NCI-H1048 (cell line): ENCODE measurements at regions not wholly inside any gene's neighbourhood (a gene's known extent, or its start where the extent isn't known, plus 50 kb on each side); places are given as distances from the start of the nearest gene placed in this dataset.
"Not testable (repeated sequence)": the region's sequence is repeated elsewhere in the genome, so short reads cannot be mapped to it uniquely, and the experiment has no call there.

Source experiments
- DNase-seq: peaks from one replicate; lab custom pipeline; 2025; lab: John Stamatoyannopoulos, UW

- DNase-seq: no peak
Measured at GRCh38 chr2:41160439-41160838, 708.5 kb upstream of the SLC8A1 start.

DNA sequence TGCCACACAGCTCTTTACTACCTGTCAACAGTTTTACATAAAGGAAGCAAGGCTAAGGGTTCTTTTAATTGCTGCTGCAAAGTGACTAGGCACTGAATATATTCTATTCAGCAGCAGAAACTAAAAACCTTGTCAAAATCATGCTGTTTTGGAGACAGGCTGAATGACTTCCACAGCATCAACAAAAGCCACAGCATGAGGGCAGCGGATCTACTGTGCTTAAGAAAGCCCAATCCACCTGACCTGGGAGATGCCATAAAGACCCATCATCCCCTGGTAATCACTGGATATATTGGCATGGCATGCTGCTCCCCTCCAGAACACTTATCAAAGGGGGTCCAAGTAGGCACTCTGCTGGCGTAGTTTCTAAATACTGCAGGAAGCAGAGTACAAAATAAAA, 715.1 kb upstream of the SLC8A1 start:
- DNase-seq: no peak

DNA sequence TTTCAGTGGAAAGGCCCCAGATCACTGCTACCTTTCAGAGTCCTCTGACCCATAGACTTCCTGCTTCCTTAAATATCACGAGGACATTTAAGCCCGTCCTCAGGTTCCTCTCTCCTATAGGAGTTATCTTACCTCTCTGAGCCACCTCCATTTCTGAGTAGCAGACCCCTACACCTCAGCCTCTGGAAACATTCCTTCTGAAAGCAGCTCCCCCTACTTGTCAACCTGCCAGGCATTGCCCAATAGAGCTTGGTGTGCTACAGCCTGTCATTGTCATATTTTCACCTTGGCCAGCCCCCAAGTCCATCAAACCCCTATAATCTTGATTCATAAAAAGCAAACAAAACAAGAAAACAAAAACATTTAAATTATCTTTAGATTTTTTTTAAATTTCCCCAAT, 717.9 kb upstream of the SLC8A1 start:
- DNase-seq: no peak

DNA sequence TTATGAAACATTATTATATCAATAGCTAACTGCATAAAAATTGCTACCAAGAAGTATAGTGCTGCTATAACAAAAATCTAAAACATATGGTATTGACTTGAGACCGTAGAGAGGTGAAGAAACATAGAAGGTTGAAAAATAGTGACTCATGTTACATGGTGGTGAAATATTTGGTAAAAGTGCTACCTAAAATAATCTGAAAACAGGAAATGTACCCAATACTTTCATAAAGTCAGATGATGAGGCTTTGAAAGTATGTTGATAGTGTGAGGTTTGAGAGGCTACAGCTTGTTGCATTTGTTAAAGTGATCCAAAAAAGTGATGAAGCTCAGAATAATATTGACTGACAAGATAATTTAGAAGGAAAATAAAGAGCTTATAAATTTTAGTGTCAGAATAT, 718.7 kb upstream of the SLC8A1 start:
- no peak for DNase-seq

DNA sequence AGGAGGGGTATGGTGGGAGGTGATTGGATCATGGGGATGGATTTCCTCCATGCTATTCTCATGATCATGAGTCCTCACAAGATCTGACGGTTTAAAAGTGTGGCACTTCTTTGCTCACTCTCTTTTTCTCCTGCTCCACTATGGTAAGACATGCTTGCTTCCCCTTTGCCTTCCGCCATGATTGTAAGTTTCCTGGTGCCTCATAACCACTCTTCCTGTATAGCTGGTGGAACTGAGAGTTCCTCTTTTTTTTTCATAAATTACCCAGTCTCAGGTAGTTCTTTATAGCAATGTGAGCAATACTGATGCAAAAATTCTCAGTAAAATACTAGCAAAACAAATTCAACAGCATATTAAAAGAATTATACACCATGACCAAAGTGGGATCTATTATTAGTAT, 728.5 kb upstream of the SLC8A1 start:
- no peak for DNase-seq

- no peak for DNase-seq
Measured at GRCh38 chr2:41182961-41183360, 731.1 kb upstream of the SLC8A1 start.

- DNase-seq: no peak
Measured at GRCh38 chr2:41187376-41188122, 735.7 kb upstream of the SLC8A1 start.

- no peak for DNase-seq
Measured at GRCh38 chr2:41194230-41194629, 742.3 kb upstream of the SLC8A1 start.

- no peak for DNase-seq
Measured at GRCh38 chr2:41197781-41198180, 745.9 kb upstream of the SLC8A1 start.

- DNase-seq: no peak
Measured at GRCh38 chr2:41199334-41199733, 747.4 kb upstream of the SLC8A1 start.

GRCh38 chr2:41204315-41204714, 752.4 kb upstream of the SLC8A1 start:
- DNase-seq: no peak

DNA sequence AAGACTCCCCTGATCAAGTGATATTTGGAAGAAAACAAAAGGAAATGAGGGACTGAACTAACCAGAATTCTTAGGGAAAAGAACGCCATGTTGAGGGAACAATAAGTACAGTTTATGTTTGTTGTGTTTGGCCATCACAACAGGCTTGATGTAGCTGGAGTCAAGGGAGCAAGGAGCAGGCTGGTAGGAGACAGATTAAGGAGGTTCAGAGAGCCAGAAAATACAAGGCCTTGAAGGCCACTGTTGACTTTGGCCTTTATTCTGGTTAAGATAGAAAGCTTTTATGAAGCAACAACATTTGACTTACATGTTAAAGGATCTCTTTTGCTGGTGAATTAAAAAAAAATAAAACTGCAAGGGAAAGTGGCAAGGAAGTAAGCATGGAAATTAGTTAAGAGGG, 754.1 kb upstream of the SLC8A1 start:
- no peak for DNase-seq

DNA sequence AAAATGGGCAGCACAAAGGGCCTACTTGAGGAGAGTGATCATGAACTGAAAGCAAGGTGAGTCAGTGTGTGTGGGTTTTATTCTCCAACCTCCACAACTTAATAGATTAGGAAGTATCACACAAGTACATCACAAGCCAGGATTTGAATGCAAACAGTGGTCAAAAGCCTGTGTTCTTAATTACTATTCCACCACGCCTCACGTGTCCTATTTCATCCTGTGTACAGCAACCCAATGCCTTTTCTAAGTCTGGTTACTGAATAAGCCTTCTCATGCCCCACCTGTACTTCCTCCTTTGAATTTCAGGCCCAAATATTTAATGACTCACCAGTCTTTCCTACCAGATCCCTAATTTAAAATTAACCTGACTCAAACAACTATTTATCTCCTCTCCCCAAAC, 755.7 kb upstream of the SLC8A1 start:
- DNase-seq: no peak

GRCh38 chr2:41210030-41210429, 758.1 kb upstream of the SLC8A1 start:
- DNase-seq: not testable (repeated sequence)

- DNase-seq: no peak
Measured at GRCh38 chr2:41216978-41217377, 765.1 kb upstream of the SLC8A1 start.

DNA sequence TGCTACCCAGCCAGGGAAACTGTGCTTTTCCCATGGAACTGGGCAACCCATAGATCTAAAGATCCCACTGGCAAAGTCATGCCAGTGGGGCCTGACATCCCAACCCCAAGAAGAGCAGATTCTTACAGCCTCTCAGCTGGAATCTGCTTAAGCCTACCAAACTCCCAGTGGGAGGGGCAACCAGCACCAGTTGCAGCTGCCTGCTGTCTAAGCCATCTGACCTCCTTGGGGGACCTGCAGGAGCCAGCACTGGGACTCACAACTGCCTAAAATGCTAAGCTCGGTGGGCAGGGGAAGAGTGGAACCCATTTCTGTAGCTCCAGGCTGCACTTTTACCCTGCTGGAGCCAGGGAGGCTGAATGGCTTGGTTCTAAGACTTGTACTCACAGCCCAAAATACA, 770.7 kb upstream of the SLC8A1 start:
- no peak for DNase-seq

- DNase-seq: no peak
Measured at GRCh38 chr2:41234093-41234492, 782.2 kb upstream of the SLC8A1 start.

DNA sequence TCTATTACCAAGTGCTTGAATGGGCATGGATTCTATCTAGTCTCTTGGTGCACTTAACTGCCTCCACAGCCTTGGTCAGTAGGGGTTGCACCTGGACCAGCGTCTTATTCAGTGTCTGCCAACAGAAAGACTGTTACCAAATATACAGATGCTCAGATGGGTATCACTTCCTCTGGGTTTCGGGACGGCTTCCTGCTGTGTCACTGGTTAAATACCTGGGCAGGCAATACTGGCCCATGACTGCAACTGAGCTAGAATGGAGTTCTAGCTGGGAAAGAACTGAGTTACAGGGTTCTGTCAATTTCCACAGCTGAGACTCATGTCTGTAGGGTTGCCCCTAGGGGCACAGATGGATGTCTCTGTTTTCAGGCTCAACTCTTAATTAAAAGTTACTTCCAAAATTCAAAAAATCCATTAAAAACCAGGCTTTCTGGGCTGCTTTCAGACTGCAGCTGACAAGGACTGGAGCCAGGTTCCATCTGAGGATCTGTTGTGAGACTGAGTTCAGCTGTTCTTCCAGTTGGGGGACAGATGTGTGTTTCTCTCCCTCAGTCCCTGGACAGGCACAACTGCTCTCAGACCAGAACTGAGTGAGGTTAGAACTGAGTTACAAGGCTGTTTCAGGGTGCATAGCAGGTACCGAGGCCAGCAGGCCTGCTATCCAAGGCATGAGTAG, 789.6 kb upstream of the SLC8A1 start:
- DNase-seq: no peak

DNA sequence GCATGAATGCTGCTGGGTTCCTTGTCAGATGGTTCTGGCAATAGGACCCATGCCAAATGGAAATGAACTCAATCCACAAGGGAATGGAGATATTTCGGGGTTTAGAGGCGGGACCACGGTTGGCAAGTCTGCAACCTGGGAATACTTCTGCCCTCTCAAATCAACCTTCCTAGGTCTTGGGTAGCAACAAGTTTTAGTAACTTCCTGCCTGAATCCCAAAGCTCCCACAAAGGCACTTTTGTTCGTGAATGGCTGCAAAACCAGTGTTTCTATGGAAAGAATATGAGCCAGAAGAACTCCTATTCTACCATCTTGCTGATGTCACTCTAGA, 790.1 kb upstream of the SLC8A1 start:
- no peak for DNase-seq

DNA sequence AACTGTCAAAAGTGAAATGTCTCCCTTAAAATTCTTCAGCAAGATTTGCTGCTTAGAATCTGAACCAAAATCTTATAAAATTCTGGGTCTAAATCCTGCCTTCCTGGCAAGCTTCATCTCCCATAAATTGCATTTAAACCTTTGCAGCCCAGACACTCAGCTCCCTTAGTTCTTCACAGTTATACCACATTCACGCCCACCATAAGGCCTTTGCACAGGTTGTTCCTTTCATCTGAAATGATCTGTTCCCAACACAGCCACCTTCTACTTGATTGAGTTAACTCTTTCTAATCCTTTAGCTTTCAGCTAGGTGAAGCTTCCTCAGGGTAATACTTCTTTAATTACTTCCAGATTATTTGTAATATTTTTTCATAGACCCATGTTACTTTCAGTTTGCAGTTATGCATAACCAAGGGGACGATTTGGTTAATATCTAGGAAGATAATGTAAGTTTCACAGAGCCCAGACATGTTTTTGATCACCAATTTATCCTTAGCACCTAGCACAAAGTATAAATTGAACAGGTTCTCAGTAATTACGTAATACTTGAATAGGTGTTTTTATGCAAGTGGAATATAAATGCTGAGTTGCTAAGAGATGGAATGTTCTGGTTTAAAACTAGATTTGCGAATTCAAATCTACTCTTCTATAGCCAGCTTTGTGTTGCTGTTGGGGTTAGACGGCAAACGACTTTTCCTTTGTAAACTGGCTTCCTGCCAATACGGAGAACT, 779.7 kb upstream of the PKDCC start:
- no peak for DNase-seq

GRCh38 chr2:41283079-41283775, 764.6 kb upstream of the PKDCC start:
- no peak for DNase-seq

DNA sequence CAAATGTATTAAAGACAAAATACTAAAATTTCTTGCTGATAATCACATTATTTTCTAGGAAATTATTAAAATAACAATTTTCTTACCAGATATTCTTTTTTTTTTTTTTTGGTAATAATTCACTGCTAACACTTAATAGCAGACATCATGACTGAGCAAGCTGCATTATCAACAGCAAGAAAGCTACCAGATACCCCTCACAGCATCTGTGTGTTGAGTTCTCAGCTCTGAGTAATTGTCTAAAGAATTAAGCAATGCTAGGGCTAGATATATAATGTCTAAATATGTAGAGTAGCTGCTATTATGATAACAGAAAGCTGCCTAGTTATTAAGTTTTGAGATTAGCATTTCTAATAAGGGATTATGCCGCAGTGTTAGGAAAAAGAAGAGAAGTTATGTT, 754.3 kb upstream of the PKDCC start:
- DNase-seq: no peak

- DNase-seq: no peak
Measured at GRCh38 chr2:41294331-41294730, 753.5 kb upstream of the PKDCC start.
